ENCODE measurements at regions not wholly inside any gene's neighbourhood (a gene's known extent, or its start where the extent isn't known, plus 50 kb on each side); places are given as distances from the start of the nearest gene placed in this dataset.

GRCh38 chr11:19627566-19627965, 85.1 kb upstream of the NAV2 start:
- Histone ChIP-seq H3K27ac (ENCODE audit: low read depth, low read length) (no peak overlapping the region), H2BK20ac (ENCODE audit: low read length) (no peak overlapping the region), H4K91ac (replicated peaks; ENCODE audit: insufficient read length, low read length) (no peak overlapping the region), H3K23ac (ENCODE audit: insufficient read length) (no peak overlapping the region), H2BK120ac (replicated peaks; ENCODE audit: low read depth, low read length) (no peak overlapping the region), H4K5ac (ENCODE audit: insufficient read length, low read depth, low read length) (no peak overlapping the region), H3K14ac (ENCODE audit: insufficient read length) (no peak overlapping the region), H3K4me2 (ENCODE audit: insufficient read depth in 1 of 2, low read depth in 2 of 2, low read length in 2 of 2) (no peak overlapping the region), H3K56ac (replicated peaks; ENCODE audit: insufficient read length, low read depth, low read length) (no peak overlapping the region), H3K23me2 (ENCODE audit: low read depth, low read length) (no peaks in the 10 kb centered on the region; the same call in 1 of the 2 replicates), H4K8ac (ENCODE audit: extremely low read depth, insufficient read depth, low read length) (no peak overlapping the region), H3K79me1 (ENCODE audit: low read depth, low read length) (no peaks in the 10 kb centered on the region), H2BK15ac (ENCODE audit: low read length) (no peak overlapping the region), H3K4me3 (ENCODE audit: extremely low read depth in 1 of 4, insufficient read depth in 2 of 4, low read depth in 3 of 4, low read length in 4 of 4) (no peak overlapping the region), H2BK12ac (ENCODE audit: low read depth, low read length) (no peak overlapping the region), H3K27me3 (replicated peaks in 1 of 4; ENCODE audit: control insufficient read depth in 3 of 4, extremely low read depth in 1 of 4, insufficient read depth in 3 of 4, low read length in 3 of 4) (no peaks in the 10 kb centered on the region), H3K9me3 (ENCODE audit: insufficient read depth in 2 of 2, low read depth in 1 of 2, low read length in 1 of 2) (peaks cover 8 to 11% of the 10 kb centered on the region in 2 experiments; a peak in 2 of 4 replicates), H3K4ac (replicated peaks; ENCODE audit: insufficient read length, low read depth, low read length) (no peak overlapping the region), H3K18ac (ENCODE audit: extremely low read depth, low read length) (no peak overlapping the region), H4K20me1 (replicated peaks in 1 of 2; ENCODE audit: control insufficient read depth in 1 of 2, insufficient read depth in 2 of 2, low read length in 2 of 2) (no peaks in the 10 kb centered on the region), H2AFZ (ENCODE audit: low read length) (no peak overlapping the region), H3K4me1 (replicated peaks in 1 of 4; ENCODE audit: control insufficient read depth in 3 of 4, insufficient read depth in 4 of 4, low read length in 3 of 4) (no peaks in the 10 kb centered on the region; a peak in 1 of 7 replicates), H3K36me3 (ENCODE audit: control insufficient read depth in 2 of 4, insufficient read depth in 4 of 4, low read length in 3 of 4) (no peaks in the 10 kb centered on the region), H3K79me2 (ENCODE audit: control insufficient read depth in 1 of 2, insufficient read depth in 2 of 2, low read length in 2 of 2) (no peaks in the 10 kb centered on the region), H2BK5ac (ENCODE audit: low read depth, low read length) (no peak overlapping the region), H3K9ac (replicated peaks in 1 of 4; ENCODE audit: extremely low read depth in 1 of 4, low read depth in 3 of 4, low read length in 3 of 4) (no peak overlapping the region), H2AK5ac (ENCODE audit: low read depth, low read length) (no peak overlapping the region)
- DNase-seq (ENCODE audit: low read depth in 1 of 2, low spot score in 2 of 2) (no peak), FAIRE-seq (no peak)
- CTCF ChIA-PET (ENCODE audit: partially characterized antibody) = interaction anchor here (0.6 to 1.0 kb wide), 2 partner anchors 106 to 213 kb away, joined by 3 to 4 read pairs; no protein-coding TSS in a partner anchor
- 61% methylated on average over 4 of the region's 4 CpGs; no CpG with 5 or more reads in 1 of the 2 experiments for WGBS, 2 experiments (ENCODE audit: extremely low coverage in 1 of 2, insufficient coverage in 1 of 2, insufficient read length in 1 of 2, insufficient replicate concordance in 2 of 2, low coverage in 1 of 2, low lambda C conversion rate in 2 of 2, missing lambda C conversion rate in 1 of 2)
- no peak for TF ChIP-seq ASH2L (IDR thresholded peaks at IDR 0.05; ENCODE audit: low read length)
- TF ChIP-seq RFX5 (IDR thresholded peaks at IDR 0.05; ENCODE audit: borderline replicate concordance, low read depth, low read length) = no peak
- no peak for TF ChIP-seq E2F6 (IDR thresholded peaks at IDR 0.05)
- TF ChIP-seq TAF7 (optimal IDR thresholded peaks at IDR 0.05; ENCODE audit: borderline replicate concordance, low read depth, low read length) = no peak
- no peak for TF ChIP-seq NRF1 (IDR thresholded peaks at IDR 0.05; ENCODE audit: low read depth, low read length)
- TF ChIP-seq KDM4A (IDR thresholded peaks at IDR 0.05; ENCODE audit: low read depth, low read length, severe bottlenecking) = no peak
- TF ChIP-seq POLR2A (IDR thresholded peaks at IDR 0.05; ENCODE audit: control extremely low read depth in 1 of 2, low read depth in 2 of 2, low read length in 2 of 2) = no peak
- no peak for TF ChIP-seq TCF12 (IDR thresholded peaks at IDR 0.05; ENCODE audit: low read depth, low read length)
- TF ChIP-seq HDAC6 (IDR thresholded peaks at IDR 0.05; ENCODE audit: low read depth, low read length) = no peak
- TF ChIP-seq SUZ12 (IDR thresholded peaks at IDR 0.05; ENCODE audit: low read length) = no peak
- POLR2A ChIA-PET (ENCODE audit: partially characterized antibody) = no interaction called here
